Stimulated activated naive B cell treated with anti-CD40 and anti-IgM and Interleukin-4, amounts not matched to agents 10 μg/mL and 1 μg/mL and 100 μg/mL, for 72 hours (primary cell): ENCODE measurements at regions not wholly inside any gene's neighbourhood (a gene's known extent, or its start where the extent isn't known, plus 50 kb on each side); places are given as distances from the start of the nearest gene placed in this dataset.
A peak's percentile ranks its signal among the peaks of the same experiment; 100 is the strongest.
"Not testable (repeated sequence)": the region's sequence is repeated elsewhere in the genome, so short reads cannot be mapped to it uniquely, and the experiment has no call there.

Experiments used
- ATAC-seq, 2 donors: fragments of 150-1000 bp; cut with Tn5 transposase; replicated peaks; 2 replicates each; pipeline ENCODE4 v1.10.0; 2021; ENCODE audit warnings: moderate library complexity in 1 of 2
- DNase-seq: peaks from one replicate; pipeline ENCODE4 v3.0.0; 2021
- H3K27ac Mint-ChIP-seq: one replicate; pipeline ENCODE4 v1.8.0; 2022; ENCODE audit warnings: mild to moderate bottlenecking, mixed read lengths
- H3K27me3 Mint-ChIP-seq, 2 donors: one replicate each; pipeline ENCODE4 v1.8.0; 2022; ENCODE audit warnings: mixed read lengths in 2 of 2
- H3K36me3 Mint-ChIP-seq, 2 donors: one replicate each; pipeline ENCODE4 v1.8.0; 2022; ENCODE audit warnings: mixed read lengths in 2 of 2, mild to moderate bottlenecking in 1 of 2
- H3K4me1 Mint-ChIP-seq, 2 donors: one replicate each; pipeline ENCODE4 v1.8.0; 2022; ENCODE audit warnings: mixed read lengths in 2 of 2, mild to moderate bottlenecking in 1 of 2
- H3K4me3 Mint-ChIP-seq, 2 donors: one replicate each; pipeline ENCODE4 v1.8.0; 2022; ENCODE audit warnings: mild to moderate bottlenecking in 2 of 2, mixed read lengths in 2 of 2, moderate library complexity in 1 of 2
- H3K9me3 Mint-ChIP-seq, 2 donors: one replicate each; pipeline ENCODE4 v1.8.0; 2022; ENCODE audit warnings: mixed read lengths in 2 of 2, mild to moderate bottlenecking in 1 of 2

DNA sequence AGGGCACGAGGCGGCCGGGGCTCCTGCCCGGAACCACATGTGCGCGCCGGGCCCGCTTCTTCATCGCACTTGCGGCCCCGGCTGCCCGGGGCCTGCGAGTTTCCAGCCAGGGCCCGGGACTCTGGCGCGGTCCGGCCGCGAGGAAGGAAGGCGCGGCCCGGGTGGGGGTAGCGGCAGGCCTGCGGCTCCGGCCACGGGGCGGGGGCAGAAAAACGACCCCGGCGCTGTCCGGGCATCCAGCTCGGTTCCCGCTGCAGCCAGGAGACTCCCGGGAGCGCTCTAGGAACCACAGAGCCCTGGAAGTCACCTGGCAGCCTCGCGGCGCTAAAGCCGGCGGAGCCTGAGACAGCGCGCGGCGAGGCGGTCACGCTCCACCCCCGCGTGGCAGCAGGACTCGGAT is 130.5 kb downstream of the POTEM start:
- H3K36me3 Mint-ChIP-seq, DNase-seq, ATAC-seq, H3K9me3 Mint-ChIP-seq, H3K27ac Mint-ChIP-seq, H3K27me3 Mint-ChIP-seq, H3K4me3 Mint-ChIP-seq, H3K4me1 Mint-ChIP-seq: not testable (repeated sequence)

DNA sequence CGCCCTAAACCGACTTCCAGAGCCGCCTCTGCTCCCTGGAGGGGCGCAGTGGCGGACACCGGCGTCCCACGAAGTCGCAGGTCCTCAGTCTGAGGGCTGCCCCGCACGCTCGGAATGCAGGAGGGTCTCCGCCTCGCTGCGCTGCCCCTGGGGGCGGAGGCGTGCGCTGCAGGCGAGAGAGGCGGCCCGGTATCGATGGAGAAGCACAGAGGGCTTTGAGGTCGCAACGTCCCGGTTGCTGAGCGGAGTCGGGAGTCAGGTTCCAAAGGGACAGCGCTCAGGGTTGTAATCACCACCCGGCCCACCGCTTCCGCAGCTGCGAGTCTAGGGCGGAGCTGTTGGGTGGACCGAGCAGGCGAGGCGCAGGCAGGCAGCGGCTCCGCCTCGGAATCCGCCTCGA is 131.0 kb downstream of the POTEM start:
- not testable (repeated sequence) for H3K9me3 Mint-ChIP-seq, H3K36me3 Mint-ChIP-seq, H3K4me1 Mint-ChIP-seq, H3K4me3 Mint-ChIP-seq, ATAC-seq, H3K27me3 Mint-ChIP-seq, H3K27ac Mint-ChIP-seq, DNase-seq

DNA sequence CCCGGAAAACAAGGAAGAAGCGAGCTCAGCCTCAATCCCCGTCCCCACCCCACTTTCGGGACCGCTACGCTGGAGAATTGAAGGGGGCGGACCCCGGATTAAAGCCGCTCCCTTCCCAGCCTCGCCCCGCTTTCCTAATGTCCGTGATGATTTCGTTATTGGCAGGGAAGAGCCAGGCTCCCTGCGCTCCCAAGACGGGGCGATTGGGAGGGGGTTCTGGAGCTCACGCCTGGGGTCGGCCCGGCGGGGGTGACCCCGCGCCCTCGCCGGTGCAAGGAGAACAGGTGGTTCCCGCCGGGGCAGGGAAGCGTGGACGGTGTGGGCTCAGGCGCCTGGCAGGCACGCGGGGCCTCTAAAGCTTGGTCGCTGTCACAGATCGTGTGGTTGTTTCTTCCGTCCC is 131.5 kb downstream of the POTEM start:
- not testable (repeated sequence) for H3K27me3 Mint-ChIP-seq, H3K4me3 Mint-ChIP-seq, ATAC-seq, DNase-seq, H3K27ac Mint-ChIP-seq, H3K9me3 Mint-ChIP-seq, H3K36me3 Mint-ChIP-seq, H3K4me1 Mint-ChIP-seq

DNA sequence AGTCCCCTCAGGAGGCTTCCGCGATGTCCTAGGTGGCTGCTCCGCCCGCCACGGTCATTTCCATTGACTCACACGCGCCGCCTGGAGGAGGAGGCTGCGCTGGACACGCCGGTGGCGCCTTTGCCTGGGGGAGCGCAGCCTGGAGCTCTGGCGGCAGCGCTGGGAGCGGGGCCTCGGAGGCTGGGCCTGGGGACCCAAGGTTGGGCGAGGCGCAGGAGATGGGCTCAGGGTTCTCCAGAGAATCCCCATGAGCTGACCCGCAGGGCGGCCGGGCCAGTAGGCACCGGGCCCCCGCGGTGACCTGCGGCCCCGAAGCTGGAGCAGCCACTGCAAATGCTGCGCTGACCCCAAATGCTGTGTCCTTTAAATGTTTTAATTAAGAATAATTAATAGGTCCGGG is 132.1 kb downstream of the POTEM start:
- not testable (repeated sequence) for H3K4me3 Mint-ChIP-seq, H3K27me3 Mint-ChIP-seq, DNase-seq, H3K27ac Mint-ChIP-seq, H3K9me3 Mint-ChIP-seq, H3K4me1 Mint-ChIP-seq, ATAC-seq, H3K36me3 Mint-ChIP-seq

DNA sequence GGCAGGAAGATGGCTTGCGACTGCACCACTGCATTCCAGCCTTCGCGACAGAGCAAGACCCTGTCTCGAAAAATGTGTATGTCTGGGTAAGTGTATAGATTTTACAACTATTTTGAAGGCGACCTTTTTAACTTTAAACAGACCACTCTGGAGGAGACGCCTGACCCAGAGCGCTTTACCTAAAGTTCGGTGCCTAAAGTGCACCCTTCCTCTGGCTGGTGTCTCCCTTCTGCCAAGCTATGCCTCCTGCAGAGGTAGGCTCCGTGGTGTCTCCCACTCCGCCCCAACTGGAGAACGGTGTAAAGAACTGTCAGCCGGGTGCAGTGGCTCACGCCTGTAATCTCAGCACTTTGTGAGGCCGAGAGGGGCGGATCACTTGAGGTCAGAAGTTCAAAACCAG is 132.7 kb downstream of the POTEM start:
- H3K27ac Mint-ChIP-seq, H3K27me3 Mint-ChIP-seq: not testable (repeated sequence)

DNA sequence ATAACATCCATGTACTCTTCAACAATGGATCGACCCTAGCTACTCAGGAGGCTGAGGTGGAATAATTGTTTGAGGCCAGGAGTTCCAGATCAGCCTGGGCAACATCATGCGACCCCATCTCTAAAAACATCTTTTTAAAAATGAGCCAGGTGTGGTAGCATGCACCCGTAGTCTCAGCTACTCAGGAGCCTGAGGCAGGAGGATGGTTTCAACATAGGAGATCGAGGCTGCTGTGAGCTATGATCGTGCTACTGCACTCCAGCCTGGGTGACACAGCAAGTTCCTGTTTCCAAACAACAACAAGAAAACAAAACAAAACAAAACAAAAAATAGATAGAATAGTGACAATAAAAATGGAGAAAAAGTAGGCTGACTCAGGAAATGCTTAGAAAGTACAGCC is 138.3 kb downstream of the POTEM start:
- not testable (repeated sequence) for DNase-seq, H3K9me3 Mint-ChIP-seq, H3K4me1 Mint-ChIP-seq, H3K4me3 Mint-ChIP-seq, H3K27me3 Mint-ChIP-seq, H3K27ac Mint-ChIP-seq, H3K36me3 Mint-ChIP-seq
- ATAC-seq = peak in 1 of 2 donors; percentile 23

More for the DNA sequence above, 132.7 kb downstream of the POTEM start:
- not testable (repeated sequence) for H3K9me3 Mint-ChIP-seq, ATAC-seq, H3K4me1 Mint-ChIP-seq, H3K4me3 Mint-ChIP-seq, DNase-seq, H3K36me3 Mint-ChIP-seq

DNA sequence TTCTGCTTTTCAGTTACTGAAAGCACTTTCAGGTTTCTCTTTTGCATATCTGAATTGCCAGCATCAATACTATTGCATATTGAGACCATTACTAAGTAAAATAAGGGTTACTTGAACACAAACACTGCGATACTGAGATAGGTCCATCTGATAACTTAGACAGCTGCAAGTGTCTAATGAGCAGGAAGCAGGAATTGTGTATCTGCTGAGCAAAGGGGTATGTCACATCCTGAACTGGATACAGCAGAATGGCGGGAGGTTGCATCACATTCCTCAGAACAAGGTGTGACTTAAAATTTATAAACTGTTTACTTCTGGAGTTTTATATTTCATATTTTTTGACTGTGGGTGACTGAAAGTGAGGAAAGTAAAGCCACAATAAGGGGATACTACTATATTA is 142.7 kb downstream of the POTEM start:
- not testable (repeated sequence) for H3K9me3 Mint-ChIP-seq, ATAC-seq, H3K4me1 Mint-ChIP-seq, H3K4me3 Mint-ChIP-seq, H3K27me3 Mint-ChIP-seq, H3K27ac Mint-ChIP-seq, DNase-seq, H3K36me3 Mint-ChIP-seq

DNA sequence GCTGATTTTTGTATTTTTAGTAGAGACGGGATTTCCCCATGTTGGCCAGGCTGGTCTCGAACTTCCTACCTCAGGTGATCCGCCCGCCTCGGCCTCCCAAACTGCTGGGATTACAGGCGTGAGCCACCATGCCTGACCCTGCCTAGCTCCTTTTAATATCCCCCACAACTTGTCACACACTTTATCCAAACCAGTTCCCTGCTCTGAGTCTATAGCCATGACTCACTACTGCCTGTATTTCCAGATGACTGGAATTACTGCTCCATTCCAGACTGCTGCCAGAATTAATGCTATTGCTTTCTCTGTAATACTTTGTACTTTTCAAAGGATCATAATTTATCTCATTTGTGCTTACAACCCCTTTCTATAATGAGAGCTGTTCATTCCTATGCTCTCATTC is 153.1 kb downstream of the POTEM start:
- not testable (repeated sequence) for H3K9me3 Mint-ChIP-seq, H3K4me3 Mint-ChIP-seq, H3K36me3 Mint-ChIP-seq, DNase-seq, H3K27me3 Mint-ChIP-seq, ATAC-seq, H3K27ac Mint-ChIP-seq, H3K4me1 Mint-ChIP-seq

DNA sequence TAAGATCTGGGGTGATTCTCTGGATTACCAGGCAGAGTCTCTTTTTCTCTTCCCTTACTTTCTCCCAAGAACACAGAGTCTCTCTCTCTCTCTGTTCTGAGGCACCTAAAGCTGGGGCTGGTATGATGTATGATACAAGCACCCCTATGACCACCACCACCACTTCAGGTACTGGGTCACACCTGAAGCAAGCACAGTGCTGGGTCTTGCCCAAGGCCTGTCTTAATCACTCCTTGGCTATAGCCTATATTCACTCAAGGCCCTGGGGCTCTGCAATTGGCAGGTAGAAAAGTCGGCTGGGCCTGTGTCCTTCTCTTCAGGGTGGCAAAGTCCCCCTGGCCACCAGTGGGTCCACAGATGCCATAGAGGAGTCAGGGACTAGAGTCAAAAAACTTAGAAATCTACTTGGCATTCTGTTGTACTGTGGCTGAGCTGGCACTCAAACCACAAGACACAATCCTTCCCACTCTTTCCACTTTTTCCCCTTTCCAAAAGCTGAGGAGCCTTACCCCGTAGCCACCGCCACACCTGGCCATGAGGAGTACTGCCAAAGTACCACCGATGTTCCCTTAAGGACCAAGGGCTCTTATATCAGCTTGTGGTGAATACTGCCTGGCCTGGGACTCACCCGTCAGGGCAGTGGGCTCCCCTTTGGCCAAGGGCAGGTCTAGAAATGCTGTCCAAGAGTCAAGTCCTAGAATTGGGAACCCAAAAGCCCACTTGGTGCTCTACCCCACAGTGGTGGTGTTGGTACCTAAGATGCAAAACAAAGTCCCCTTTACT is 159.2 kb downstream of the POTEM start:
- H3K27ac Mint-ChIP-seq, H3K36me3 Mint-ChIP-seq, H3K27me3 Mint-ChIP-seq, H3K4me3 Mint-ChIP-seq, ATAC-seq, DNase-seq, H3K9me3 Mint-ChIP-seq, H3K4me1 Mint-ChIP-seq: not testable (repeated sequence)

DNA sequence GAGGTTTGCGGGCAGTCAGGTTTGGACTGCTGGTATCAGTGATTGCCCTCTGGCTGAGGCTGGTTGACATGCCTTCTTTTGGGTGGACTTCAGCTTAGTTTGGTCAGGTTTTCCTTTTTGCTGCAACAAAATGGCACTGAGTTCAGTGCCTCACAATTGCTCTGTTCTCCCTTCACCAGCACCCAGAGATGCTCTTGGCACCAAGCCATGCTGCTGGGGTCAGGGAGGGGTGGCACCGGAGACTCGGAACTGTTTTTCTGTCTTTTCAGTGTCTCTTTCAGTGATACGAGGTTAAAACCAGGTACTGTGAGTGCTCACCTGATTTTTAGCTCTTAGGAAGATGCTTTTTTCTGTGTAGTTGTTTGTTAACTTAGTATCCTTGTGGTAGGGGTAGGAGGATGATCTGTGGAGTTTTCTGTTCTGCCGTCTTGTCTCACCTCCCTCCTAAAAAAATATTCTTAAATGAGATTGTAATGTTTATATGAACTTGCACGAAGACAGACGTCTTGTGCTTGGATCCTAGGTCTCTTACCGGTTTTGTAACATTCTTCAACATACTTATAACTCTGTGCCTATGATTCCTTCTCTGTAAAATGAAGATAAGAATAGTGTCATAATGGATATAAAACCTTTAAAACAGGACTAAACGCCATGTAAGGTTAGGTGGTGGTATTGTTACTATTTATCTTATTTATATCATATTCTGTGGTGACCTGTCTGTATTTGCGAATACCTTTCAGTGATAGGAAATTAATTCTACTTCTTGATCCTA is 160.6 kb downstream of the POTEM start:
- not testable (repeated sequence) for DNase-seq, ATAC-seq, H3K36me3 Mint-ChIP-seq, H3K27me3 Mint-ChIP-seq, H3K4me1 Mint-ChIP-seq, H3K9me3 Mint-ChIP-seq, H3K4me3 Mint-ChIP-seq, H3K27ac Mint-ChIP-seq

DNA sequence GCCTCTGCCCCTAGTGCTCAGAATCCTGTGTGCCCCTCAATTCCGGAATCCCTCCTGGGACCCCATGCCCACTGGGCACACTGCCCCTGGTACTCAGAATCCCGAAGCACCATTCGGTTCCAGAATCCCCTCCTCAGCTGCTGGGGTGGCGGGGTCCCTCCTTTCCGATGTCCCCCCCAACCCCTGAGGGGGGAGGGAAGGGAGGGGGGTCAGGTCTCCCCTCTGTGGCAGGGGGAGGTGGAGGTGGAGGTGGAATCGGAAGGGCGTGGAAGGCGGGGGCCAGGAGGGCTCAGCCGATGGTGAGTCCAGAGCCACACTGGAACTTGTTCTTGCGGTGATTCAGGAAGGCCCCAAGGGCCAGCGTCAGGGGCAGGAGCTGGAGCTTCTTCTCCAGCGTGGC is 164.3 kb downstream of the POTEM start:
- not testable (repeated sequence) for H3K36me3 Mint-ChIP-seq, H3K4me1 Mint-ChIP-seq, H3K9me3 Mint-ChIP-seq, H3K4me3 Mint-ChIP-seq, ATAC-seq, H3K27ac Mint-ChIP-seq, DNase-seq, H3K27me3 Mint-ChIP-seq

DNA sequence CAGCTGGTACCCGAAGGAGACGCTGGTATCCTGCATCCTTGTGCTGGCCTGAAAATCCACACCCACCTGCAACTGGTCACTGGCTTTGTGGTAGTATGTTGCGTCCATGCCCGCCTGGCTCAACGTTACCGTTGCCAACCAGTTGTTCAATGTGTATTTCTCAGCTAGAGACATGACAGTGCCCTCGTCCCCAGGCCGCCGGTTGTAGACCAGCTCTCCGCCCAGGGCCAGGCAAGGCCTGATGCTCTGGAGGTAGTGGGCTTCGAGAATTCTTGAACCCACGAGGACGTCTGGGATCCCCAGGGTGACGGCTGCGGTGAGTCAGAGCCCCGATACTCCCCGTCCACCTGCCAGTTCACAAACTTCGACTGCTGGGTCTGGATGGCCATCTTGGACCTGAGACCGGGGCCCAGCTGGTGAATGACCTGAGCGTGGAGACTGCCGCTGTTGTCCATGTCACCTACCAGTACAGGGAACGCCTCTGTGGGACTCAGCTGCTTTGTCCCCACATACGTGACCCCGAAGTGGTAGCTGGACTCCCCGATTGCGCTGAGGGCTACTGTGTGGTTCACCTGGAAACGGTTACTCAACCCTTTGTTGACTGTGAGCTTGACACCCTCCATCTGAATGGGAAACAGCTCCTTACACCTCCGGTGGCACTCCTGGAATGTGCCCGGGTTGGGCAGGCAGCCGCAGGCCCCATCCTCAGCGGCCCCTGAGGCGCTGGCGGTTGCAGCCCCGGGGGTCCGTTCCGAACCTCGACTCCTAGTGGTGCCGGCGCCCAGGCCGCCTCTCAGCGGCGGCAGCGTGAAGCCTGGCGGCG is 165.0 kb downstream of the POTEM start:
- H3K4me3 Mint-ChIP-seq, H3K27me3 Mint-ChIP-seq, H3K4me1 Mint-ChIP-seq, H3K27ac Mint-ChIP-seq, DNase-seq, ATAC-seq, H3K9me3 Mint-ChIP-seq, H3K36me3 Mint-ChIP-seq: not testable (repeated sequence)

DNA sequence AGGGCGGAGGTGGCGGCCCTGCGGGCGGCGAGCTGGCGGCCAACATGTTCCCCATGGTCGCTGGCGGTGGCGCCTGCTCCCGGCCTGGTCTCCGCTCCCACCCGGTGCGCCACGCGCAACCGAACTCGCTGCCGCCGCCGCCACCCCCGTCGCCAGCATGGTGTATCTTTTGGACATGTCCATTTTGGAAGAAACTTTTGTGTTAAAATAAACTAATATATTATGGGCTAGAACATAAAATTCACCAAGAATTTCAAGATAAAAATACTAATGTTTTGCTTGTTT is 165.5 kb downstream of the POTEM start:
- ATAC-seq, H3K4me1 Mint-ChIP-seq, H3K36me3 Mint-ChIP-seq: not testable (repeated sequence)

DNA sequence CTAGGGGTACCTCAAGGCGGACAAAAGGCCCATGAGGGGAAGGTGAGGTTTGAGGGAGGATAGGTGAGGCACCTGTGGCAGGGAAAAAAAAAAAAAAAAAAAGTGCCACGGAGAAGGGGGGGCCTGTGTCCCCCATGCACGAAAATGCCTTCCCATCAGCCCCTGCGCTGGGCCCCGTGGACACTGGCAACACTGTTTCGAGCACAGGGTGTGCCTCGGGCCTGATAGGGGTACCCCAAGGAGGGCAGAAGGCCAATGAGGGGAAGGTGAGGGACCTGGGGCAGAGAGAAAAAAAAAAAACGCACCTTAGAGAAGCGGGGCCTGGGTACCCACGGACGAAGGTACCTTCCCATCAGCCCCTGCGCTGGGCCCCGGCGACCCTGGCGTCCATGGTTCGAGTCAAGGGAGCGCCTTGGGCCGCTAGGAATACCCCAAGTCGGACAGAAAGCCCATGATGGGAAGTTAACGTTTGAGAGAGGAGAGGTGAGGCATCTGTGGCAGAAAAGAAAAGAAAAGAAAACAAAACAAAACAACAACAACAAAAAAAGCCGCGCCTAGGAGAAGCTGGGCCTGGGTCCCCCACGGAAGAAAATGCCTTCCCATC is 190.0 kb downstream of the POTEM start:
- H3K4me3 Mint-ChIP-seq, H3K4me1 Mint-ChIP-seq, ATAC-seq, H3K27me3 Mint-ChIP-seq, H3K36me3 Mint-ChIP-seq, H3K9me3 Mint-ChIP-seq, DNase-seq, H3K27ac Mint-ChIP-seq: not testable (repeated sequence)

More for the DNA sequence above, 165.5 kb downstream of the POTEM start:
- H3K27me3 Mint-ChIP-seq, DNase-seq, H3K9me3 Mint-ChIP-seq, H3K27ac Mint-ChIP-seq, H3K4me3 Mint-ChIP-seq: not testable (repeated sequence)
